ENCODE measurements at regions not wholly inside any gene's neighbourhood (a gene's known extent, or its start where the extent isn't known, plus 50 kb on each side); places are given as distances from the start of the nearest gene placed in this dataset.

GRCh38 chr5:135688385-135688784 lies 109.6 kb upstream of the CXCL14 start:
- TF ChIP-seq TAF1 (IDR thresholded peaks at IDR 0.05; ENCODE audit: borderline replicate concordance, low read depth, low read length): no peak
- no peak for TF ChIP-seq POLR2A (IDR thresholded peaks at IDR 0.05; ENCODE audit: low read depth, low read length)
- TF ChIP-seq POLR2AphosphoS5 (IDR thresholded peaks at IDR 0.05; ENCODE audit: low read depth, low read length): no peak
